Liver (tissue), 8 donors: ENCODE measurements at regions not wholly inside any gene's neighbourhood (a gene's known extent, or its start where the extent isn't known, plus 50 kb on each side); places are given as distances from the start of the nearest gene placed in this dataset.

Experiments
- DNase-seq: peaks from one replicate; pipeline ENCODE4 v3.0.0-alpha.2; 2017; ENCODE audit warnings: low spot score
- H3K27ac ChIP-seq, 2 donors: one replicate each; pipeline ENCODE4 v1.7.0; 2013; ENCODE audit warnings: inconsistent platforms in 2 of 2, low read length in 2 of 2, control low read depth in 1 of 2, low read depth in 1 of 2, mild to moderate bottlenecking in 1 of 2
- H3K27me3 ChIP-seq, 4 donors: one replicate each; pipeline versions ENCODE4 v1.6.1 to v1.7.0; 2013; ENCODE audit warnings: low read length in 3 of 4, inconsistent platforms in 1 of 4, mild to moderate bottlenecking in 1 of 4, moderate library complexity in 1 of 4; ENCODE audit not compliant: control insufficient read depth in 4 of 4, insufficient read depth in 4 of 4
- H3K36me3 ChIP-seq, 4 donors: one replicate each; pipeline versions ENCODE4 v1.6.1 to v1.7.0; 2013; ENCODE audit warnings: low read length in 3 of 4, mild to moderate bottlenecking in 3 of 4, low read depth in 1 of 4, moderate library complexity in 1 of 4; ENCODE audit not compliant: control insufficient read depth in 4 of 4, insufficient read depth in 3 of 4
- H3K4me1 ChIP-seq, 4 donors: one replicate each; pipeline versions ENCODE4 v1.6.1 to v1.7.0; 2013; ENCODE audit warnings: low read length in 3 of 4, mild to moderate bottlenecking in 3 of 4, moderate library complexity in 1 of 4; ENCODE audit not compliant: control insufficient read depth in 4 of 4, insufficient read depth in 4 of 4
- H3K4me3 ChIP-seq, 3 donors: one replicate each; pipeline versions ENCODE4 v1.6.1 to v1.7.0; 2013; ENCODE audit warnings: low read length in 3 of 3, control low read depth in 1 of 3, low read depth in 1 of 3, mild to moderate bottlenecking in 1 of 3
- H3K9ac ChIP-seq, 2 donors: one replicate each; pipeline ENCODE4 v1.7.0; 2013; ENCODE audit warnings: low read length in 2 of 2, mild to moderate bottlenecking in 2 of 2, moderate library complexity in 2 of 2, control low read depth in 1 of 2, low read depth in 1 of 2
- H3K9me3 ChIP-seq, 4 donors: one replicate each; pipeline versions ENCODE4 v1.6.1 to v1.7.0; 2013; ENCODE audit warnings: low read length in 3 of 4; ENCODE audit not compliant: control insufficient read depth in 4 of 4
- EGR1 ChIP-seq, 2 donors: IDR thresholded peaks; 2 replicates each; pipeline ENCODE4 v1.6.1; 2016 to 2018; ENCODE audit warnings: antibody characterized with exemption in 2 of 2, low read depth in 2 of 2
- FOXA1 ChIP-seq: IDR thresholded peaks from 2 replicates; pipeline ENCODE4 v1.6.1; 2016; ENCODE audit warnings: antibody characterized with exemption
- FOXA2 ChIP-seq: IDR thresholded peaks from 2 replicates; pipeline ENCODE4 v1.6.1; 2016; ENCODE audit warnings: antibody characterized with exemption
- GABPA ChIP-seq, 2 donors: IDR thresholded peaks in 1 of 2; conservative IDR thresholded peaks in 1 of 2; 2 replicates each; pipeline ENCODE4 v1.6.1; 2016; ENCODE audit warnings: antibody characterized with exemption in 2 of 2, mild to moderate bottlenecking in 1 of 2, moderate library complexity in 1 of 2
- HNF4A ChIP-seq, 2 donors: conservative IDR thresholded peaks; 2 replicates each; pipeline ENCODE4 v1.6.1; 2016; ENCODE audit warnings: antibody characterized with exemption in 2 of 2, mild to moderate bottlenecking in 2 of 2
- HNF4G ChIP-seq: IDR thresholded peaks from 2 replicates; pipeline ENCODE4 v1.6.1; 2016; ENCODE audit warnings: antibody characterized with exemption
- JUND ChIP-seq, 2 donors: IDR thresholded peaks; 2 replicates each; pipeline ENCODE4 v1.6.1; 2016; ENCODE audit warnings: antibody characterized with exemption in 2 of 2
- MAX ChIP-seq: IDR thresholded peaks from 2 replicates; pipeline ENCODE4 v1.6.1; 2016; ENCODE audit warnings: antibody characterized with exemption
- NR2F2 ChIP-seq: IDR thresholded peaks from 2 replicates; pipeline ENCODE4 v1.6.1; 2016; ENCODE audit warnings: antibody characterized with exemption
- RAD21 ChIP-seq, 2 donors: IDR thresholded peaks; 2 replicates each; pipeline ENCODE4 v1.6.1; 2016; ENCODE audit warnings: antibody characterized with exemption in 2 of 2, mild to moderate bottlenecking in 2 of 2
- TAF1 ChIP-seq: conservative IDR thresholded peaks from 2 replicates; pipeline ENCODE4 v1.6.1; 2016; ENCODE audit warnings: antibody characterized with exemption, mild to moderate bottlenecking
- YY1 ChIP-seq: IDR thresholded peaks from 2 replicates; pipeline ENCODE4 v1.6.1; 2016; ENCODE audit warnings: antibody characterized with exemption, mild to moderate bottlenecking
- ZBTB33 ChIP-seq: IDR thresholded peaks from 2 replicates; pipeline ENCODE4 v1.6.1; 2016; ENCODE audit warnings: antibody characterized with exemption
- WGBS: extraction: QIAGEN DNeasy Blood & Tissue Kit; methylation state at CpG from one replicate; pipeline ENCODE4 v1.1.7; 2013; 5-methylcytosine and 5-hydroxymethylcytosine counted together
- TF ChIP-seq, protein P1 (sequence below): fragments of 150-350 bp; IDR thresholded peaks from 2 replicates; pipeline ENCODE4 v1.5.1; 2017; ENCODE audit warnings: improper control_type of control experiment, low read depth, low read length; ENCODE audit not compliant: missing input control
- TF ChIP-seq, protein P2 (sequence below): IDR thresholded peaks from 2 replicates; pipeline ENCODE4 v1.6.1; 2016; ENCODE audit warnings: antibody characterized with exemption, mild to moderate bottlenecking
- donor health status: healthy.
- donor health status: healthy.
- donor health status: healthy.
- donor health status: healthy.
- donor health status: healthy.

GRCh38 chr1:23611601-23612327 lies 52.5 kb upstream of the ID3 start:
- no peaks in the 10 kb centered on the region for H3K9me3 ChIP-seq
- no peak overlapping the region for H3K9ac ChIP-seq
- TF ChIP-seq MAX: no peak
- no peak for TF ChIP-seq GABPA (IDR thresholded peaks at IDR 0.05 in 1 of 2, conservative IDR thresholded peaks at IDR 0.05 in 1 of 2)
- TF ChIP-seq, protein P1, sequence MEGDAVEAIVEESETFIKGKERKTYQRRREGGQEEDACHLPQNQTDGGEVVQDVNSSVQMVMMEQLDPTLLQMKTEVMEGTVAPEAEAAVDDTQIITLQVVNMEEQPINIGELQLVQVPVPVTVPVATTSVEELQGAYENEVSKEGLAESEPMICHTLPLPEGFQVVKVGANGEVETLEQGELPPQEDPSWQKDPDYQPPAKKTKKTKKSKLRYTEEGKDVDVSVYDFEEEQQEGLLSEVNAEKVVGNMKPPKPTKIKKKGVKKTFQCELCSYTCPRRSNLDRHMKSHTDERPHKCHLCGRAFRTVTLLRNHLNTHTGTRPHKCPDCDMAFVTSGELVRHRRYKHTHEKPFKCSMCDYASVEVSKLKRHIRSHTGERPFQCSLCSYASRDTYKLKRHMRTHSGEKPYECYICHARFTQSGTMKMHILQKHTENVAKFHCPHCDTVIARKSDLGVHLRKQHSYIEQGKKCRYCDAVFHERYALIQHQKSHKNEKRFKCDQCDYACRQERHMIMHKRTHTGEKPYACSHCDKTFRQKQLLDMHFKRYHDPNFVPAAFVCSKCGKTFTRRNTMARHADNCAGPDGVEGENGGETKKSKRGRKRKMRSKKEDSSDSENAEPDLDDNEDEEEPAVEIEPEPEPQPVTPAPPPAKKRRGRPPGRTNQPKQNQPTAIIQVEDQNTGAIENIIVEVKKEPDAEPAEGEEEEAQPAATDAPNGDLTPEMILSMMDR: no peak
- no peak for TF ChIP-seq NR2F2
- TF ChIP-seq RAD21 (IDR thresholded peaks at IDR 0.05): no peak
- TF ChIP-seq FOXA2: no peak
- no peak for TF ChIP-seq HNF4G
- no peak for TF ChIP-seq EGR1 (IDR thresholded peaks at IDR 0.05; ENCODE audit: low read depth in 2 of 2)
- no peak for TF ChIP-seq HNF4A (conservative IDR thresholded peaks at IDR 0.05)
- TF ChIP-seq TAF1: no peak
- TF ChIP-seq JUND (IDR thresholded peaks at IDR 0.05): no peak
- no peak for TF ChIP-seq YY1
- TF ChIP-seq, protein P2, sequence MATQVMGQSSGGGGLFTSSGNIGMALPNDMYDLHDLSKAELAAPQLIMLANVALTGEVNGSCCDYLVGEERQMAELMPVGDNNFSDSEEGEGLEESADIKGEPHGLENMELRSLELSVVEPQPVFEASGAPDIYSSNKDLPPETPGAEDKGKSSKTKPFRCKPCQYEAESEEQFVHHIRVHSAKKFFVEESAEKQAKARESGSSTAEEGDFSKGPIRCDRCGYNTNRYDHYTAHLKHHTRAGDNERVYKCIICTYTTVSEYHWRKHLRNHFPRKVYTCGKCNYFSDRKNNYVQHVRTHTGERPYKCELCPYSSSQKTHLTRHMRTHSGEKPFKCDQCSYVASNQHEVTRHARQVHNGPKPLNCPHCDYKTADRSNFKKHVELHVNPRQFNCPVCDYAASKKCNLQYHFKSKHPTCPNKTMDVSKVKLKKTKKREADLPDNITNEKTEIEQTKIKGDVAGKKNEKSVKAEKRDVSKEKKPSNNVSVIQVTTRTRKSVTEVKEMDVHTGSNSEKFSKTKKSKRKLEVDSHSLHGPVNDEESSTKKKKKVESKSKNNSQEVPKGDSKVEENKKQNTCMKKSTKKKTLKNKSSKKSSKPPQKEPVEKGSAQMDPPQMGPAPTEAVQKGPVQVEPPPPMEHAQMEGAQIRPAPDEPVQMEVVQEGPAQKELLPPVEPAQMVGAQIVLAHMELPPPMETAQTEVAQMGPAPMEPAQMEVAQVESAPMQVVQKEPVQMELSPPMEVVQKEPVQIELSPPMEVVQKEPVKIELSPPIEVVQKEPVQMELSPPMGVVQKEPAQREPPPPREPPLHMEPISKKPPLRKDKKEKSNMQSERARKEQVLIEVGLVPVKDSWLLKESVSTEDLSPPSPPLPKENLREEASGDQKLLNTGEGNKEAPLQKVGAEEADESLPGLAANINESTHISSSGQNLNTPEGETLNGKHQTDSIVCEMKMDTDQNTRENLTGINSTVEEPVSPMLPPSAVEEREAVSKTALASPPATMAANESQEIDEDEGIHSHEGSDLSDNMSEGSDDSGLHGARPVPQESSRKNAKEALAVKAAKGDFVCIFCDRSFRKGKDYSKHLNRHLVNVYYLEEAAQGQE: no peak
- no peak for TF ChIP-seq ZBTB33
- 74% methylated on average over 4 of the region's 4 CpGs for WGBS
- H3K27ac ChIP-seq: no peak overlapping the region
- DNase-seq: no peak
- H3K4me3 ChIP-seq: no peak overlapping the region
- no peaks in the 10 kb centered on the region for H3K27me3 ChIP-seq
- no peaks in the 10 kb centered on the region for H3K36me3 ChIP-seq
- no peaks in the 10 kb centered on the region for H3K4me1 ChIP-seq

GRCh38 chr1:23610677-23611076 lies 51.4 kb upstream of the ID3 start:
- Histone ChIP-seq H3K27ac (no peak overlapping the region), H3K36me3 (no peaks in the 10 kb centered on the region)

More at GRCh38 chr1:23610677-23611076, 51.4 kb upstream of the ID3 start:
- Histone ChIP-seq H3K9me3 (no peaks in the 10 kb centered on the region), H3K4me1 (no peaks in the 10 kb centered on the region), H3K4me3 (no peak overlapping the region), H3K9ac (no peak overlapping the region), H3K27me3 (no peaks in the 10 kb centered on the region)
- no peak for DNase-seq
- 89% methylated on average over 1 of the region's 1 CpG for WGBS
- TF ChIP-seq HNF4G (no peak), FOXA1 (no peak)
- TF ChIP-seq, protein P1: no peak
